ENCODE measurements at regions not wholly inside any gene's neighbourhood (a gene's known extent, or its start where the extent isn't known, plus 50 kb on each side); places are given as distances from the start of the nearest gene placed in this dataset.

DNA sequence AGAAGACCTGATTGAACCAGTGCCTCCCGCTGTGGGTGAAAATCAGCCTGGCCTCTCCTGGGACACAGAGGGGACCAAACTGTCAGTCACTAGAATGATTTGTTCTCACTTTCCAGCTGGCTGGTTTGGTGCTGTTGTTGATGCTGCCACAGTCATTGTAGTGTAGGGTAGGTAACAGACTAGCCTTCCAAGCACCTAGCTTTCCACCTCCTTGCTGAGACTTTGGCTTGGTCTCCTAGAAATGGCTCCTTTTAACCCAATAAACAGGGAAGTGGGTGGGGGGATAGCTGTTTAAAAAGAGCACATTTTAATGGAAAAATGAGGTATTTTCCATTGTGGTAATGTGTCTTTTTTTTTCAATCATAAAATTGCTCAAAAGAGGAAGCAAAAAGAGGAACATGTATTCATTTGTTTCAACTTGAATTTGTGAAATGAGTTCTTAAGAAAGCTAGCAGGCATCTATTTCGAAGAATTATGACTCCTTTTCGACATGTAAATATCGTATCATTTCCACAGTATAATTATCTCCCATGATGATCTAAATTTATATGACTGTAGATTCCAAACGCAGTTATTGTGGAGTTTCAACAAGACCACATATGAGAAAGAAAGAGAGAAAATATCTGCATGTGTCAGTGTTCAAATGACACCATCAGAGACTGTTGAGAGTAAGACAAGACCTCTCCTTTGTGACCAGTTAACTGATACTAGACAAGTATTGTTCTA is 190.1 kb downstream of the HLX start:
- DNase-seq: no peak

DNA sequence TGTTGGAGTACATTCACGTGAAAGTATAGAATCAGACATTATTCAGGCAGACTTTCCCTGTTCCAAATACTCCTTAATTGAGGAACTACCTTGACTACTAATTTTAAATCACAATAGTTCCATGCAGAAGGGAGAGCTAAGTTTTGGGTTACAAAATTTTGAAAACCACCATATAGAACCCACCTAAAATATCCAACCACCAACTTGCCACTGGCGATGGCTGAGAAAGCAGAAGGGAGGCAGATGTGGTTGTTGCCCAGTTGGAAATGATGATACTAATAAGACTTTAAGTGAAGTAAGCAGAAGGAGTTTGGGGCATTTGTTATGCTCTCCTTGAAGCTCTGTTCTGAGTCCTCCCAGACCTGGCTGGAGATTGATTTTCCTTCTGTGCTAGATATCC is 190.7 kb downstream of the HLX start:
- no peak for DNase-seq

More for the DNA sequence above, 190.1 kb downstream of the HLX start:
- Histone ChIP-seq H3K4me3 (no peak overlapping the region), H3K27me3 (no peaks in the 10 kb centered on the region), H3K27ac (no peak overlapping the region), H3K36me3 (no peaks in the 10 kb centered on the region), H3K9me3 (no peaks in the 10 kb centered on the region), H3K4me1 (no peaks in the 10 kb centered on the region)
- ATAC-seq: no peak
- intact Hi-C loops (cut with DNase I): no loop called here
- FAIRE-seq: no peak
- WGBS, 2 donors: 64 to 68% methylated on average over 5 of the region's 5 CpGs
- TF ChIP-seq, protein P1, sequence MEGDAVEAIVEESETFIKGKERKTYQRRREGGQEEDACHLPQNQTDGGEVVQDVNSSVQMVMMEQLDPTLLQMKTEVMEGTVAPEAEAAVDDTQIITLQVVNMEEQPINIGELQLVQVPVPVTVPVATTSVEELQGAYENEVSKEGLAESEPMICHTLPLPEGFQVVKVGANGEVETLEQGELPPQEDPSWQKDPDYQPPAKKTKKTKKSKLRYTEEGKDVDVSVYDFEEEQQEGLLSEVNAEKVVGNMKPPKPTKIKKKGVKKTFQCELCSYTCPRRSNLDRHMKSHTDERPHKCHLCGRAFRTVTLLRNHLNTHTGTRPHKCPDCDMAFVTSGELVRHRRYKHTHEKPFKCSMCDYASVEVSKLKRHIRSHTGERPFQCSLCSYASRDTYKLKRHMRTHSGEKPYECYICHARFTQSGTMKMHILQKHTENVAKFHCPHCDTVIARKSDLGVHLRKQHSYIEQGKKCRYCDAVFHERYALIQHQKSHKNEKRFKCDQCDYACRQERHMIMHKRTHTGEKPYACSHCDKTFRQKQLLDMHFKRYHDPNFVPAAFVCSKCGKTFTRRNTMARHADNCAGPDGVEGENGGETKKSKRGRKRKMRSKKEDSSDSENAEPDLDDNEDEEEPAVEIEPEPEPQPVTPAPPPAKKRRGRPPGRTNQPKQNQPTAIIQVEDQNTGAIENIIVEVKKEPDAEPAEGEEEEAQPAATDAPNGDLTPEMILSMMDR (IDR thresholded peaks at IDR 0.05): no peak

DNA sequence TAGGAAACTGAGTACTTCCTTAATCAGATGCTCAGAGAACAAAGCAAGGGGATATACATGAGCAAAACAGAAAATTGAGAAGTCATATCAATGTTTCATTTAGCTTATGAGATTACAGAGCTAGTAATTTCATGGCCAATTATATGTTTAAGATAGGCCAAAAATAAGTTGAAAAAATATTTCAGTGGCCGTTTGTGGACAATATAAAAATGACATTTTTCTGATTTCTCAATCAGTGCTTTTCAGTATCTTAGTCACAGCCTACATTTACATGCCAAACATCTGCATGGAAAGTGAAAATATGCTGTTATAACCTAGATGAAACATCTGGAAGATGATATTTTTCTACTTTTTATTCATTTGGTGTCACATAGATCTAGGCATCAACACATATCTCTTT is 192.5 kb downstream of the HLX start:
- FAIRE-seq: no peak
- H3K4me1 ChIP-seq: no peaks in the 10 kb centered on the region
- no peaks in the 10 kb centered on the region for H3K27me3 ChIP-seq
- H3K4me3 ChIP-seq: no peak overlapping the region
- DNase-seq: no peak
- H3K36me3 ChIP-seq: no peaks in the 10 kb centered on the region
- no peak overlapping the region for H3K27ac ChIP-seq
- ATAC-seq: no peak
- WGBS, 2 donors: 45 to 62% methylated on average over 1 of the region's 1 CpG
- TF ChIP-seq, protein P1 (IDR thresholded peaks at IDR 0.05): no peak
- intact Hi-C loops (cut with DNase I): no loop called here
- H3K9me3 ChIP-seq: no peaks in the 10 kb centered on the region

More for the DNA sequence above, 190.7 kb downstream of the HLX start:
- intact Hi-C loops (cut with DNase I): no loop called here
- Histone ChIP-seq H3K27me3 (no peaks in the 10 kb centered on the region), H3K4me3 (no peak overlapping the region), H3K36me3 (no peaks in the 10 kb centered on the region), H3K9me3 (no peaks in the 10 kb centered on the region), H3K27ac (no peak overlapping the region), H3K4me1 (no peaks in the 10 kb centered on the region)
- FAIRE-seq (no peak), ATAC-seq (no peak)
- TF ChIP-seq, protein P1 (IDR thresholded peaks at IDR 0.05): no peak
- 79 to 90% methylated on average over 2 of the region's 2 CpGs for whole genome bisulfite sequencing, 2 donors

DNA sequence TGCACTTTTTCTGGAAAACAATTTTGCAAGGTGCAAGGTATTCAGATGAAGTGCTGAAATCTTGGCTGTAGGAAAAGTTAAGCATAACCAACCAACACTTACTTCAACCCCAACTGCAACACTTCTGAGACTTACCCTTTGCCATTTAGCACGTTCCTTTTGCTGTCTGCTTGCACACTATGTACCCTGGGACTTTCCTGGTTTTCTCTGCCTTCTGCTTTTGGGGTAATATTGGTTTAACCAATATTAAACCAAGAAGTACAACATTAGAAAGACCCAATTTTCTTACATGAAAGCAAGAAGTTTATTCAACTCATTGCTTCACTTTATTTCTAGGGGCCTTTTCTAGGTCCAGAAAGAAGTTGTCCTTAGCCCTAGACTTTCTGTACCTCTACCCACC is 193.0 kb downstream of the HLX start:
- DNase-seq (no peak), FAIRE-seq (no peak), ATAC-seq (no peak)
- intact Hi-C loops (cut with DNase I): no loop called here
- Histone ChIP-seq H3K27ac (no peak overlapping the region), H3K4me1 (no peaks in the 10 kb centered on the region), H3K9me3 (no peaks in the 10 kb centered on the region), H3K27me3 (no peaks in the 10 kb centered on the region), H3K4me3 (no peak overlapping the region), H3K36me3 (no peaks in the 10 kb centered on the region)
- 54 to 63% methylated on average over 1 of the region's 1 CpG for WGBS, 2 donors
- TF ChIP-seq, protein P1 (IDR thresholded peaks at IDR 0.05): no peak

DNA sequence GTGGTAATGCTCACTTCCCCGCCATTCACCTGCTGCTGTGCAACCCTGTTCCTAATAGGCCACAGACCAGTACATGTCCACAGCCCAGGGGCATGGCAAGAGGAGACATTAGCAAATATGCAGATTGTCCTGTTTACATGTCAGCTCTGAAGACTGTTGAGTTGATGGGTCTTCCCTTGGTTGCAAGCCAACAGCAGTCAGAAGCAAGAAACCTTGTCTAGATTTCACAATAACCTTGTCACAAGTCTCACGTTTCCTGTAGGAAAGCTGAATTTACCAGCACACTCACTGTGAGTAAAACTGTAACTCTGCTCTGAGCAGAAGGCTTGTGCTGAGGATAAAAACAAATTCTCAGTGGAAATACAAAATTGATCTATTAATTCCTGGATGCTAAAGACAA is 195.1 kb downstream of the HLX start:
- Histone ChIP-seq H3K4me3 (no peak overlapping the region), H3K9me3 (no peaks in the 10 kb centered on the region), H3K36me3 (no peaks in the 10 kb centered on the region), H3K27ac (no peak overlapping the region), H3K27me3 (no peaks in the 10 kb centered on the region), H3K4me1 (no peaks in the 10 kb centered on the region)
- 59 to 70% methylated on average over 2 of the region's 2 CpGs for WGBS, 2 donors
- no peak for DNase-seq
- intact Hi-C loops (cut with DNase I): no loop called here
- ATAC-seq: no peak
- TF ChIP-seq, protein P1 (IDR thresholded peaks at IDR 0.05): no peak
- no peak for FAIRE-seq
